ENCODE measurements at regions not wholly inside any gene's neighbourhood (a gene's known extent, or its start where the extent isn't known, plus 50 kb on each side); places are given as distances from the start of the nearest gene placed in this dataset.

DNA sequence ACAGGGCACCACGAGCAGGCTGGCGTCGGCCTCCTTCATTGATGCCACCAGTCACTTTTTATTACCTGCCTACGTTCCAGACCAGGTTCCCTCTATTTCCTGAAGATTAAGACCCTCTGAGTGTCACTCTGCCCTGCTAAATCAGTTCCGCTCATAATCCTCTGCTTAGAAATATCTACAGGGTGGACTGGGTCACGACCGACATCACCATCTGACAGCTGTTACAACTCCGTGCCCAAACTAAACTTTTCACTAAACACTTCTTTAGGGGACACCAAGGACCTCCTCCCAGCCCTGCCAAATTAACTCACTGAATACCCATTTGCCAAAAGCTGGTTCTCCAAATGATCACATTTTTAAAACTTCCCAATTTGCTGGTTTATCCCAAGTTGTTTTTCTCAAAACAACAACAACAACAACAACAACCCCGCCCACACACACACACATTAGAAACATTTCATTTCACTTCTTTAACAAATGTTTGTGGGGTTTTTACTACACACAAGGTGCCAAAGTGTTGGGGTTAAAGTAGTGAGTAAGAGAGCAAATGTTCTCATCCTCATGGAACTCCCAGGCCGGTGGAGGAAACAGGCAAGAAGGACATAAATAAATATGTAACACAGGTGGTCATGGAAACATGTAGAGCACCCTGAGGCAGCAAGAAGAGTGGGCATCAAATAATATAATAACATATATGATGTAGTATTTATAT is 72.0 kb upstream of the PEG3 start:
- TF ChIP-seq, protein P1, sequence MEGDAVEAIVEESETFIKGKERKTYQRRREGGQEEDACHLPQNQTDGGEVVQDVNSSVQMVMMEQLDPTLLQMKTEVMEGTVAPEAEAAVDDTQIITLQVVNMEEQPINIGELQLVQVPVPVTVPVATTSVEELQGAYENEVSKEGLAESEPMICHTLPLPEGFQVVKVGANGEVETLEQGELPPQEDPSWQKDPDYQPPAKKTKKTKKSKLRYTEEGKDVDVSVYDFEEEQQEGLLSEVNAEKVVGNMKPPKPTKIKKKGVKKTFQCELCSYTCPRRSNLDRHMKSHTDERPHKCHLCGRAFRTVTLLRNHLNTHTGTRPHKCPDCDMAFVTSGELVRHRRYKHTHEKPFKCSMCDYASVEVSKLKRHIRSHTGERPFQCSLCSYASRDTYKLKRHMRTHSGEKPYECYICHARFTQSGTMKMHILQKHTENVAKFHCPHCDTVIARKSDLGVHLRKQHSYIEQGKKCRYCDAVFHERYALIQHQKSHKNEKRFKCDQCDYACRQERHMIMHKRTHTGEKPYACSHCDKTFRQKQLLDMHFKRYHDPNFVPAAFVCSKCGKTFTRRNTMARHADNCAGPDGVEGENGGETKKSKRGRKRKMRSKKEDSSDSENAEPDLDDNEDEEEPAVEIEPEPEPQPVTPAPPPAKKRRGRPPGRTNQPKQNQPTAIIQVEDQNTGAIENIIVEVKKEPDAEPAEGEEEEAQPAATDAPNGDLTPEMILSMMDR (IDR thresholded peaks at IDR 0.05), result no peak
- TF ChIP-seq POLR2A (IDR thresholded peaks at IDR 0.05), result no peak

Data from Peyer's patch (tissue), 4 donors.